H1 (cell line): ENCODE measurements at regions not wholly inside any gene's neighbourhood (a gene's known extent, or its start where the extent isn't known, plus 50 kb on each side); places are given as distances from the start of the nearest gene placed in this dataset.

Source experiments
- CTCF ChIA-PET: fragments of 300-600 bp; sonication (Branson Sonifier 250); formaldehyde crosslinking; loops from one replicate; lab custom pipeline; 2021; ENCODE audit not compliant: partially characterized antibody; lab: Charles Lee
- POLR2A ChIA-PET: fragments of 300-600 bp; sonication (Branson Sonifier 250); formaldehyde crosslinking; loops from one replicate; lab custom pipeline; 2021; ENCODE audit warnings: inconsistent platforms; ENCODE audit not compliant: partially characterized antibody; lab: Charles Lee
- DNase-seq, 2 experiments: peaks; one replicate each; pipeline versions ENCODE4 v3.0.0 to v3.0.0-alpha.2; 2010 to 2022; ENCODE audit warnings: low spot score in 2 of 2, low read depth in 1 of 2, mixed read lengths in 1 of 2
- FAIRE-seq: peaks from 2 replicates; lab custom pipeline; 2011; peaks lifted over from hg19 to GRCh38; lab: Jason Lieb, UNC
- H2AFZ ChIP-seq: 2 replicates; pipeline ENCODE4 v1.8.1; 2012; ENCODE audit warnings: low read length, inconsistent platforms
- H2AK5ac ChIP-seq: 2 replicates; pipeline ENCODE4 v1.6.1; 2013; ENCODE audit warnings: low read depth, low read length
- H2BK120ac ChIP-seq: replicated peaks from 2 replicates; pipeline ENCODE3; 2013; ENCODE audit warnings: low read depth, low read length, inconsistent platforms
- H2BK12ac ChIP-seq: 2 replicates; pipeline ENCODE4 v1.6.1; 2013; ENCODE audit warnings: low read depth, low read length
- H2BK15ac ChIP-seq: 2 replicates; pipeline ENCODE4 v1.6.1; 2013; ENCODE audit warnings: low read length
- H2BK20ac ChIP-seq: 2 replicates; pipeline ENCODE4 v1.6.1; 2013; ENCODE audit warnings: low read length
- H2BK5ac ChIP-seq: 2 replicates; pipeline ENCODE4 v1.6.1; 2013; ENCODE audit warnings: low read depth, low read length
- H3K14ac ChIP-seq: 2 replicates; pipeline ENCODE4 v1.6.1; 2013; ENCODE audit warnings: inconsistent platforms; ENCODE audit not compliant: insufficient read length
- H3K18ac ChIP-seq: 2 replicates; pipeline ENCODE4 v1.6.1; 2013; ENCODE audit warnings: low read length; ENCODE audit errors: extremely low read depth
- H3K23ac ChIP-seq: 2 replicates; pipeline ENCODE4 v1.6.1; 2013; ENCODE audit warnings: inconsistent platforms; ENCODE audit not compliant: insufficient read length
- H3K23me2 ChIP-seq: 2 replicates; pipeline ENCODE4 v1.6.1; 2013; ENCODE audit warnings: low read depth, low read length
- H3K27ac ChIP-seq: 2 replicates; pipeline ENCODE4 v1.6.1; 2011; ENCODE audit warnings: low read depth, low read length, inconsistent platforms
- H3K27me3 ChIP-seq, 4 experiments: replicated peaks in 1 of 4; 1 replicate in 1 of 4; 2 replicates in 3 of 4; pipeline versions ENCODE4 v1.6.1 to v1.8.1; 2011 to 2013; ENCODE audit warnings: low read length in 3 of 4, mild to moderate bottlenecking in 3 of 4, inconsistent platforms in 2 of 4, mixed read lengths in 2 of 4, moderate library complexity in 1 of 4; ENCODE audit not compliant: control insufficient read depth in 3 of 4, insufficient read depth in 3 of 4; ENCODE audit errors: extremely low read depth in 1 of 4
- H3K36me3 ChIP-seq, 4 experiments: 2 replicates each; pipeline versions ENCODE4 v1.6.1 to v1.8.1; 2011 to 2013; ENCODE audit warnings: mild to moderate bottlenecking in 4 of 4, low read length in 3 of 4, moderate library complexity in 2 of 4, control low read depth in 1 of 4, inconsistent platforms in 1 of 4; ENCODE audit not compliant: insufficient read depth in 4 of 4, control insufficient read depth in 2 of 4
- H3K4ac ChIP-seq: replicated peaks from 2 replicates; pipeline ENCODE3; 2013; ENCODE audit warnings: low read length, low read depth, mixed read lengths, inconsistent platforms; ENCODE audit not compliant: insufficient read length
- H3K4me1 ChIP-seq, 4 experiments: replicated peaks in 1 of 4; 1 replicate in 1 of 4; 2 replicates in 3 of 4; pipeline versions ENCODE4 v1.6.1 to v1.8.1; 2011 to 2013; ENCODE audit warnings: low read length in 3 of 4, inconsistent platforms in 2 of 4, mixed read lengths in 1 of 4; ENCODE audit not compliant: insufficient read depth in 4 of 4, control insufficient read depth in 3 of 4
- H3K4me2 ChIP-seq, 2 experiments: 2 replicates each; pipeline versions ENCODE4 v1.6.1 to v1.8.1; 2011 to 2013; ENCODE audit warnings: low read depth in 2 of 2, low read length in 2 of 2, control low read depth in 1 of 2, inconsistent platforms in 1 of 2, mild to moderate bottlenecking in 1 of 2; ENCODE audit not compliant: insufficient read depth in 1 of 2
- H3K4me3 ChIP-seq, 4 experiments: fragments of 200-600, 300-600 bp in 1 of 4; sonication (generic), shearing (Covaris generic), sonication (Bioruptor Twin) in 1 of 4; 2 replicates each; pipeline versions ENCODE4 v1.5.1 to v1.8.1; 2011 to 2016; ENCODE audit warnings: low read length in 4 of 4, low read depth in 3 of 4, control low read depth in 2 of 4, inconsistent platforms in 2 of 4, mild to moderate bottlenecking in 2 of 4, mixed read lengths in 1 of 4, moderate library complexity in 1 of 4; ENCODE audit not compliant: insufficient read depth in 2 of 4; ENCODE audit errors: extremely low read depth in 1 of 4
- H3K56ac ChIP-seq: replicated peaks from 2 replicates; pipeline ENCODE3; 2013; ENCODE audit warnings: low read depth, mild to moderate bottlenecking, mixed read lengths, low read length, inconsistent platforms; ENCODE audit not compliant: insufficient read length
- H3K79me1 ChIP-seq: 2 replicates; pipeline ENCODE4 v1.6.1; 2013; ENCODE audit warnings: low read depth, low read length, control low read depth
- H3K79me2 ChIP-seq, 2 experiments: 2 replicates each; pipeline versions ENCODE4 v1.6.1 to v1.8.1; 2012 to 2013; ENCODE audit warnings: low read length in 2 of 2, mild to moderate bottlenecking in 2 of 2, inconsistent platforms in 1 of 2; ENCODE audit not compliant: insufficient read depth in 2 of 2, control insufficient read depth in 1 of 2
- H3K9ac ChIP-seq, 4 experiments: replicated peaks in 1 of 4; 1 replicate in 1 of 4; 2 replicates in 3 of 4; pipeline versions ENCODE4 v1.6.1 to v1.8.1; 2011 to 2013; ENCODE audit warnings: low read depth in 3 of 4, low read length in 3 of 4, control low read depth in 2 of 4, mild to moderate bottlenecking in 2 of 4, moderate library complexity in 2 of 4, inconsistent platforms in 1 of 4; ENCODE audit errors: extremely low read depth in 1 of 4
- H3K9me3 ChIP-seq, 2 experiments: 2 replicates each; pipeline versions ENCODE4 v1.6.1 to v1.8.1; 2012 to 2013; ENCODE audit warnings: mild to moderate bottlenecking in 2 of 2, moderate library complexity in 2 of 2, control low read depth in 1 of 2, inconsistent platforms in 1 of 2, low read depth in 1 of 2, low read length in 1 of 2, mixed read lengths in 1 of 2; ENCODE audit not compliant: insufficient read depth in 2 of 2
- H4K20me1 ChIP-seq, 2 experiments: replicated peaks in 1 of 2; 2 replicates each; pipeline versions ENCODE3 to v1.8.1; 2011 to 2013; ENCODE audit warnings: inconsistent platforms in 2 of 2, low read length in 2 of 2, mild to moderate bottlenecking in 1 of 2; ENCODE audit not compliant: insufficient read depth in 2 of 2, control insufficient read depth in 1 of 2
- H4K5ac ChIP-seq: 2 replicates; pipeline ENCODE4 v1.6.1; 2013; ENCODE audit warnings: low read length, low read depth, mixed read lengths, inconsistent platforms; ENCODE audit not compliant: insufficient read length
- H4K8ac ChIP-seq: 2 replicates; pipeline ENCODE4 v1.8.0; 2013; ENCODE audit warnings: mild to moderate bottlenecking, moderate library complexity, low read length, inconsistent platforms; ENCODE audit not compliant: insufficient read depth; ENCODE audit errors: extremely low read depth
- H4K91ac ChIP-seq: replicated peaks from 2 replicates; pipeline ENCODE3; 2013; ENCODE audit warnings: low read length, mixed read lengths, inconsistent platforms; ENCODE audit not compliant: insufficient read length
- BCL11A ChIP-seq, 2 experiments: IDR thresholded peaks; one replicate each; pipeline ENCODE4 v1.6.1; 2011; ENCODE audit warnings: low read depth in 2 of 2, low read length in 2 of 2, mild to moderate bottlenecking in 2 of 2
- CBX8 ChIP-seq: fragments of 300-800, 300-1000 bp; sonication (generic); IDR thresholded peaks from 2 replicates; pipeline ENCODE4 v1.7.1; 2016; ENCODE audit warnings: low read depth, low read length, borderline replicate concordance
- CREB1 ChIP-seq: IDR thresholded peaks from 2 replicates; pipeline ENCODE4 v1.6.1; 2012; ENCODE audit warnings: inconsistent platforms
- CTBP2 ChIP-seq: IDR thresholded peaks from 2 replicates; pipeline ENCODE4 v1.7.0; 2011; ENCODE audit warnings: borderline replicate concordance, mild to moderate bottlenecking, moderate library complexity, mixed read lengths, low read length; ENCODE audit not compliant: insufficient read depth, insufficient read length
- EZH2 ChIP-seq: fragments of 200-600 bp; sonication (generic); IDR thresholded peaks from 2 replicates; pipeline ENCODE4 v1.7.1; 2012; ENCODE audit warnings: low read depth, mild to moderate bottlenecking, moderate library complexity, low read length, inconsistent platforms; ENCODE audit not compliant: severe bottlenecking
- GTF2F1 ChIP-seq: IDR thresholded peaks from 2 replicates; pipeline ENCODE4 v1.6.1; 2012; ENCODE audit warnings: low read depth, low read length, improper control_type of control experiment, borderline replicate concordance
- JUN ChIP-seq: IDR thresholded peaks from 2 replicates; pipeline ENCODE4 v1.6.1; 2011; ENCODE audit warnings: low read depth, mild to moderate bottlenecking, improper control_type of control experiment, low read length
- KDM1A ChIP-seq: fragments of 200-600, 300-600 bp; sonication (generic); IDR thresholded peaks from 2 replicates; pipeline ENCODE4 v1.7.1; 2016; ENCODE audit warnings: mild to moderate bottlenecking, low read length, borderline replicate concordance
- MAFK ChIP-seq: IDR thresholded peaks from 2 replicates; pipeline ENCODE4 v1.6.1; 2012; ENCODE audit warnings: low read depth, mild to moderate bottlenecking, improper control_type of control experiment, low read length
- RBBP5 ChIP-seq: IDR thresholded peaks from 2 replicates; pipeline ENCODE4 v1.7.1; 2012; ENCODE audit warnings: low read depth, mild to moderate bottlenecking, inconsistent platforms, low read length, moderate library complexity, borderline replicate concordance
- RNF2 ChIP-seq: fragments of 200-900, 300-1000 bp; sonication (generic); IDR thresholded peaks from 2 replicates; pipeline ENCODE4 v1.7.1; 2016; ENCODE audit warnings: borderline replicate concordance, low read depth, mild to moderate bottlenecking, antibody characterized with exemption, low read length; ENCODE audit not compliant: poor library complexity, severe bottlenecking; ENCODE audit errors: missing control alignments
- TAF7 ChIP-seq: optimal IDR thresholded peaks from 2 replicates; pipeline ENCODE3; 2011; ENCODE audit warnings: low read depth, mild to moderate bottlenecking, inconsistent platforms, low read length, moderate library complexity, borderline replicate concordance
- WGBS, 2 experiments: shearing (Covaris generic) in 1 of 2; methylation state at CpG; one replicate each; pipeline versions ENCODE4 v1.1.6 to v1.1.7; 2013 to 2015; ENCODE audit warnings: low lambda C conversion rate in 2 of 2, mixed read lengths in 2 of 2, inconsistent platforms in 1 of 2, low coverage in 1 of 2, missing lambda C conversion rate in 1 of 2; ENCODE audit not compliant: insufficient replicate concordance in 2 of 2, insufficient coverage in 1 of 2, insufficient read length in 1 of 2; ENCODE audit errors: extremely low coverage in 1 of 2, missing lambda C conversion rate in 1 of 2; 5-methylcytosine and 5-hydroxymethylcytosine counted together
- TF ChIP-seq, protein P1 (sequence below): IDR thresholded peaks from 2 replicates; pipeline ENCODE4 v1.6.1; 2012; ENCODE audit warnings: inconsistent platforms

DNA sequence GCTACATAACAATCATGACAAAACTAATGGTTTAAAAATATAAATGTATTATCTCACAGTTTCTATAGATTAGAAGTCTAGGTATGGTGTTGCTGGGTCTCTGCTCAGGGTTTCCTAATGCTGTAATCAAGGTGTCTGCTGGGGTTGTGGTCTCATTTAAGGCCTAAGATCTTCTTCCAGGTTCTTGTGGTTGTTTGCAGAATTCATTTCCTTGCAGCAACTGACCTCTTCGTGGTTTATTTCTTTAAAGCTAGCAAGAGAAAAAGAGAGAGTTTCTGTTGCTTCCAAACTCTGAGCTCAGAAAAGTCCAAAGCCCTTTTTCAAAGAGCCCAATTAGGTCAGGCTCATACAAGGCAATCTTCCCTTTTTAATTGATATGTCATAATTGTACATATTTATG, 452.7 kb upstream of the CCDC179 start:
- CTCF ChIA-PET: no interaction called here
- TF ChIP-seq, protein P1, sequence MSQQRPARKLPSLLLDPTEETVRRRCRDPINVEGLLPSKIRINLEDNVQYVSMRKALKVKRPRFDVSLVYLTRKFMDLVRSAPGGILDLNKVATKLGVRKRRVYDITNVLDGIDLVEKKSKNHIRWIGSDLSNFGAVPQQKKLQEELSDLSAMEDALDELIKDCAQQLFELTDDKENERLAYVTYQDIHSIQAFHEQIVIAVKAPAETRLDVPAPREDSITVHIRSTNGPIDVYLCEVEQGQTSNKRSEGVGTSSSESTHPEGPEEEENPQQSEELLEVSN: no peak
- TF ChIP-seq MAFK (no peak), TAF7 (no peak), KDM1A (no peak), JUN (no peak), CTBP2 (no peak), RNF2 (no peak), CBX8 (no peak), RBBP5 (no peak), EZH2 (no peak), GTF2F1 (no peak), CREB1 (no peak), BCL11A (IDR thresholded peaks at IDR 0.05; ENCODE audit: low read depth in 2 of 2, low read length in 2 of 2) (no peak)

More for the DNA sequence above, 452.7 kb upstream of the CCDC179 start:
- Histone ChIP-seq H3K27me3 (no peaks in the 10 kb centered on the region), H2BK20ac (no peak overlapping the region), H3K56ac (no peak overlapping the region), H3K4ac (no peak overlapping the region), H3K4me3 (no peak overlapping the region), H2AFZ (no peak overlapping the region), H3K79me1 (no peaks in the 10 kb centered on the region), H3K23ac (no peak overlapping the region), H4K5ac (no peak overlapping the region), H3K23me2 (no peaks in the 10 kb centered on the region), H4K8ac (no peak overlapping the region), H4K91ac (no peak overlapping the region), H3K4me2 (no peak overlapping the region), H2BK5ac (no peak overlapping the region), H2BK12ac (no peak overlapping the region), H4K20me1 (no peaks in the 10 kb centered on the region), H2BK15ac (no peak overlapping the region), H3K79me2 (no peaks in the 10 kb centered on the region), H3K9ac (no peak overlapping the region), H2AK5ac (no peak overlapping the region), H2BK120ac (no peak overlapping the region), H3K9me3 (no peaks in the 10 kb centered on the region), H3K36me3 (no peaks in the 10 kb centered on the region), H3K18ac (no peak overlapping the region), H3K27ac (no peak overlapping the region), H3K4me1 (no peaks in the 10 kb centered on the region), H3K14ac (no peak overlapping the region)
- WGBS, 2 experiments: 95% methylated on average over 1 of the region's 1 CpG; no CpG with 5 or more reads in 1 of the 2 experiments
- POLR2A ChIA-PET: no interaction called here
- FAIRE-seq (no peak), DNase-seq (no peak)
